Left ventricle myocardium inferior (tissue), 1 donor: ENCODE measurements at regions not wholly inside any gene's neighbourhood (a gene's known extent, or its start where the extent isn't known, plus 50 kb on each side); places are given as distances from the start of the nearest gene placed in this dataset.
A peak's percentile ranks its signal among the peaks of the same experiment; 100 is the strongest.

Experiments
- DNase-seq: peaks from one replicate; pipeline ENCODE4 v3.0.0-alpha.2; 2020
- H3K27ac ChIP-seq: fragments of 200-600 bp; replicated peaks from 2 replicates; pipeline ENCODE4 v1.8.0; 2021
- H3K27me3 ChIP-seq: fragments of 200-600 bp; 2 replicates; pipeline ENCODE4 v1.8.0; 2021; ENCODE audit warnings: low read depth
- H3K36me3 ChIP-seq: fragments of 200-600 bp; 2 replicates; pipeline ENCODE4 v1.8.0; 2021
- H3K4me1 ChIP-seq: fragments of 200-600 bp; 2 replicates; pipeline ENCODE4 v1.8.0; 2021
- H3K4me3 ChIP-seq: fragments of 200-600 bp; 2 replicates; pipeline ENCODE4 v1.8.0; 2021; ENCODE audit warnings: mild to moderate bottlenecking, moderate library complexity
- H3K9me3 ChIP-seq: fragments of 200-600 bp; replicated peaks from 2 replicates; pipeline ENCODE4 v1.8.0; 2021
- intact Hi-C: fragments of 100-400 bp; cut with micrococcal nuclease; formaldehyde crosslinking; loops from one replicate; pipeline ENCODE4 v1.11.0; 2022
- TF ChIP-seq, protein P1 (sequence below): fragments of 200-600 bp; IDR thresholded peaks from 2 replicates; pipeline ENCODE4 v1.8.0; 2021; ENCODE audit warnings: antibody characterized with exemption, mild to moderate bottlenecking, borderline replicate concordance
- donor health status: DM: no; HTN: yes; CAD: no; lungs with severe emphysema.

DNA sequence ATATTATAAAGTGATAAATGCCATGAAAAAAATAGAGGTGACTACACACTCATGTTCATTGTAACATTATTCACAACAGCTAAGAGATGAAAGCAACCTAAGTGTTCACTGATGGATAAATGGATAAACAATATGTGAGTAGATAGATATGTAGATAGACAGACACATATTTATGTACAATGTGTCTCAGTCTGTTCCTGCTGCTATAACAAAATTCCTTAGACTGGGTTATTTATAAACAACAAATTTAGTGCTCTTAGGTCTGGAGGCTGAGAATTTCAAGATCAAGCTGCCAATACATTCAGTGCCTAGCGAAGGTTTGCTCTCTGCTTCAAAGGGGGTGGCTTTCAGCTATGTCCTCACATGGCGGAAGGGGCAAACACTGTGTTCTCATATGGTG lies 312.5 kb downstream of the ZNF621 start:
- Histone ChIP-seq H3K36me3 (no peaks in the 10 kb centered on the region), H3K27me3 (no peaks in the 10 kb centered on the region), H3K4me1 (no peaks in the 10 kb centered on the region), H3K9me3 (no peaks in the 10 kb centered on the region), H3K27ac (no peak overlapping the region), H3K4me3 (no peak overlapping the region)
- TF ChIP-seq, protein P1, sequence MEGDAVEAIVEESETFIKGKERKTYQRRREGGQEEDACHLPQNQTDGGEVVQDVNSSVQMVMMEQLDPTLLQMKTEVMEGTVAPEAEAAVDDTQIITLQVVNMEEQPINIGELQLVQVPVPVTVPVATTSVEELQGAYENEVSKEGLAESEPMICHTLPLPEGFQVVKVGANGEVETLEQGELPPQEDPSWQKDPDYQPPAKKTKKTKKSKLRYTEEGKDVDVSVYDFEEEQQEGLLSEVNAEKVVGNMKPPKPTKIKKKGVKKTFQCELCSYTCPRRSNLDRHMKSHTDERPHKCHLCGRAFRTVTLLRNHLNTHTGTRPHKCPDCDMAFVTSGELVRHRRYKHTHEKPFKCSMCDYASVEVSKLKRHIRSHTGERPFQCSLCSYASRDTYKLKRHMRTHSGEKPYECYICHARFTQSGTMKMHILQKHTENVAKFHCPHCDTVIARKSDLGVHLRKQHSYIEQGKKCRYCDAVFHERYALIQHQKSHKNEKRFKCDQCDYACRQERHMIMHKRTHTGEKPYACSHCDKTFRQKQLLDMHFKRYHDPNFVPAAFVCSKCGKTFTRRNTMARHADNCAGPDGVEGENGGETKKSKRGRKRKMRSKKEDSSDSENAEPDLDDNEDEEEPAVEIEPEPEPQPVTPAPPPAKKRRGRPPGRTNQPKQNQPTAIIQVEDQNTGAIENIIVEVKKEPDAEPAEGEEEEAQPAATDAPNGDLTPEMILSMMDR: no peak
- no peak for DNase-seq
- intact Hi-C loops: no loop called here

DNA sequence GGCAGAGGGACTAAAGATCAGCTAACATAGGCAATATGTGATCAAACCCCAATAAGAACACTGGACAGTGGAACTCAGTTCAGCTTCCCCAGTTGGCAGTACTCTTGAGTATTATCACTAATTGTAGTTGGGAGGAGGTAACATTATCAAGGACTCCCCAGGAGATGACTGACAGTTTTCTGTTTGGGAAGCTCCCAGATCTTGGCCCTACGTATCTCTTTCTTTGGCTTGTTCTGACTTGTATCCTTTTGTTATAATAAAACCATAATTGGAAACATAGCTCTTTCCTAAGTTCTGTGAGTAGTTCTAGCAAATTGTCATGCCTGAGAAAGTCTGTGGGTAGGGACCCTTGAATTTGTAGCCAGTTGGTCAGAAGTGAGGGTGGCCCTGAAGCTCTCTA lies 316.4 kb downstream of the ZNF621 start:
- intact Hi-C loops: no loop called here
- Histone ChIP-seq H3K9me3 (peaks cover 3% of the 10 kb centered on the region), H3K36me3 (no peaks in the 10 kb centered on the region)

GRCh38 chr3:40841570-40842109 lies 316.9 kb downstream of the ZNF621 start:
- DNase-seq: no peak
- Histone ChIP-seq H3K27me3 (no peaks in the 10 kb centered on the region), H3K36me3 (no peaks in the 10 kb centered on the region), H3K4me1 (peaks cover 6% of the 10 kb centered on the region), H3K4me3 (no peak overlapping the region), H3K27ac (no peak overlapping the region), H3K9me3 (peaks cover 5% of the 10 kb centered on the region)
- TF ChIP-seq, protein P1: no peak
- intact Hi-C loops: no loop called here

More for the DNA sequence above, 316.4 kb downstream of the ZNF621 start:
- peaks cover under 1% of the 10 kb centered on the region for H3K4me1 ChIP-seq
- no peak overlapping the region for H3K4me3 ChIP-seq
- DNase-seq: no peak
- no peak overlapping the region for H3K27ac ChIP-seq
- TF ChIP-seq, protein P1: no peak
- no peaks in the 10 kb centered on the region for H3K27me3 ChIP-seq

DNA sequence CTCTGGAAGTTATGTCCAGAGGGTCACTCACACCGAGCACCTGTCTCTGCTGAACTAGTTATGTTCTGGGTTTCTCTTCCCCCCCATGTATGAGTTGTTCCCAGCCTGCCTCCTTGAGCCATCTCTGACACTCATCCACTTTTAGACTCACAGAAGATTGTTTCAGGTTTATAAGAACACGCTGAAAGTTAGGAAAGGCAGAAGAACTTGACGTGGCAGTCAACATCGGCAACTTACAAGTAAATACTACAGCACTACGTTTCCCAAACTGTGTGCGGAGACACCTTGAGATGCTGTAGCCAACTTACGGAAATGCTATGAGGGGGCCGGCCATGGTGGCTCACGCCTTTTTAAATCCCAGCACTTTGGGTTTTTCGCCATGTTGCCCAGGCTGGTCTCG lies 318.0 kb downstream of the ZNF621 start:
- no peaks in the 10 kb centered on the region for H3K36me3 ChIP-seq
- H3K4me3 ChIP-seq: no peak overlapping the region
- DNase-seq: no peak
- peaks cover 5% of the 10 kb centered on the region for H3K9me3 ChIP-seq
- no peaks in the 10 kb centered on the region for H3K27me3 ChIP-seq
- H3K4me1 ChIP-seq: peaks cover 16% of the 10 kb centered on the region
- H3K27ac ChIP-seq: no peak overlapping the region
- TF ChIP-seq, protein P1: no peak
- intact Hi-C loops: no loop called here

- H3K27ac ChIP-seq: peak overlapping the region; percentile 11
- no peak overlapping the region for H3K4me3 ChIP-seq
- TF ChIP-seq, protein P1: no peak
- intact Hi-C loops: no loop called here
- H3K4me1 ChIP-seq: peaks cover 19% of the 10 kb centered on the region
- H3K36me3 ChIP-seq: no peaks in the 10 kb centered on the region
- H3K27me3 ChIP-seq: no peaks in the 10 kb centered on the region
- H3K9me3 ChIP-seq: peaks cover 5% of the 10 kb centered on the region
- DNase-seq: no peak
Measured at GRCh38 chr3:40843208-40843624, 318.5 kb downstream of the ZNF621 start.
